ENCODE measurements at regions not wholly inside any gene's neighbourhood (a gene's known extent, or its start where the extent isn't known, plus 50 kb on each side); places are given as distances from the start of the nearest gene placed in this dataset.

- Histone ChIP-seq H3K36me3 (replicated peaks; ENCODE audit: insufficient read depth, low read length) (no peaks in the 10 kb centered on the region), H3K27ac (ENCODE audit: low read length) (no peak overlapping the region), H3F3A (ENCODE audit: insufficient read depth, low read length) (no peaks in the 10 kb centered on the region), H4K20me1 (ENCODE audit: insufficient read depth, low read length) (no peaks in the 10 kb centered on the region), H3K9me3 (replicated peaks; ENCODE audit: insufficient read depth, low read length) (no peaks in the 10 kb centered on the region), H3K27me3 (replicated peaks; ENCODE audit: insufficient read depth, low read length) (no peaks in the 10 kb centered on the region), H3K4me3 (ENCODE audit: low read length) (no peak overlapping the region), H3K79me2 (ENCODE audit: low read length) (no peaks in the 10 kb centered on the region), H2AFZ (ENCODE audit: low read length) (no peak overlapping the region), H3K4me1 (ENCODE audit: low read length) (no peaks in the 10 kb centered on the region), H3K9ac (ENCODE audit: low read length) (no peak overlapping the region), H3K9me2 (replicated peaks; ENCODE audit: insufficient read depth, low read length) (no peaks in the 10 kb centered on the region), H3K4me2 (ENCODE audit: low read depth, low read length) (no peak overlapping the region)
- no peak for TF ChIP-seq EZH2 (optimal IDR thresholded peaks at IDR 0.05; ENCODE audit: low read depth, low read length)
- TF ChIP-seq EZH2phosphoT487 (IDR thresholded peaks at IDR 0.05; ENCODE audit: low read length) = no peak
- TF ChIP-seq CTCF (IDR thresholded peaks at IDR 0.05; ENCODE audit: low read length) = no peak
- DNase-seq = no peak
Observed at GRCh38 chr6:51494342-51494741, 593.1 kb downstream of the PKHD1 start.

- no peaks in the 10 kb centered on the region for H3K36me3 ChIP-seq (replicated peaks; ENCODE audit: insufficient read depth, low read length)
- H2AFZ ChIP-seq (ENCODE audit: low read length) = no peak overlapping the region
- TF ChIP-seq EZH2phosphoT487 (IDR thresholded peaks at IDR 0.05; ENCODE audit: low read length) = no peak
- H4K20me1 ChIP-seq (ENCODE audit: insufficient read depth, low read length) = no peaks in the 10 kb centered on the region
- H3K9ac ChIP-seq (ENCODE audit: low read length) = no peak overlapping the region
- no peaks in the 10 kb centered on the region for H3K27me3 ChIP-seq (replicated peaks; ENCODE audit: insufficient read depth, low read length)
- no peak overlapping the region for H3K4me2 ChIP-seq (ENCODE audit: low read depth, low read length)
- H3K4me1 ChIP-seq (ENCODE audit: low read length) = no peaks in the 10 kb centered on the region
- H3K9me3 ChIP-seq (replicated peaks; ENCODE audit: insufficient read depth, low read length) = no peaks in the 10 kb centered on the region
- no peak overlapping the region for H3K4me3 ChIP-seq (ENCODE audit: low read length)
- no peaks in the 10 kb centered on the region for H3F3A ChIP-seq (ENCODE audit: insufficient read depth, low read length)
- no peak for DNase-seq
- H3K79me2 ChIP-seq (ENCODE audit: low read length) = no peaks in the 10 kb centered on the region
- H3K9me2 ChIP-seq (replicated peaks; ENCODE audit: insufficient read depth, low read length) = no peaks in the 10 kb centered on the region
- H3K27ac ChIP-seq (ENCODE audit: low read length) = no peak overlapping the region
Observed at GRCh38 chr6:51495096-51495495, 592.3 kb downstream of the PKHD1 start.

- Histone ChIP-seq H3K9me3 (replicated peaks; ENCODE audit: insufficient read depth, low read length) (no peaks in the 10 kb centered on the region), H4K20me1 (ENCODE audit: insufficient read depth, low read length) (no peaks in the 10 kb centered on the region), H3K4me3 (ENCODE audit: low read length) (no peak overlapping the region), H3K36me3 (replicated peaks; ENCODE audit: insufficient read depth, low read length) (no peaks in the 10 kb centered on the region), H3K4me2 (ENCODE audit: low read depth, low read length) (no peak overlapping the region), H3K27ac (ENCODE audit: low read length) (no peak overlapping the region), H2AFZ (ENCODE audit: low read length) (no peak overlapping the region), H3K9me2 (replicated peaks; ENCODE audit: insufficient read depth, low read length) (no peaks in the 10 kb centered on the region), H3K27me3 (replicated peaks; ENCODE audit: insufficient read depth, low read length) (no peaks in the 10 kb centered on the region), H3K4me1 (ENCODE audit: low read length) (no peaks in the 10 kb centered on the region), H3K9ac (ENCODE audit: low read length) (no peak overlapping the region), H3F3A (ENCODE audit: insufficient read depth, low read length) (no peaks in the 10 kb centered on the region), H3K79me2 (ENCODE audit: low read length) (no peaks in the 10 kb centered on the region)
- DNase-seq = no peak
- no peak for TF ChIP-seq EZH2phosphoT487 (IDR thresholded peaks at IDR 0.05; ENCODE audit: low read length)
- TF ChIP-seq CTCF (IDR thresholded peaks at IDR 0.05; ENCODE audit: low read length) = no peak
- TF ChIP-seq EZH2 (optimal IDR thresholded peaks at IDR 0.05; ENCODE audit: low read depth, low read length) = no peak
Observed at GRCh38 chr6:51495610-51496396, 591.6 kb downstream of the PKHD1 start.

- H4K20me1 ChIP-seq (ENCODE audit: insufficient read depth, low read length) = no peaks in the 10 kb centered on the region
- H3K4me1 ChIP-seq (ENCODE audit: low read length) = no peaks in the 10 kb centered on the region
- H2AFZ ChIP-seq (ENCODE audit: low read length) = no peak overlapping the region
- no peaks in the 10 kb centered on the region for H3K27me3 ChIP-seq (replicated peaks; ENCODE audit: insufficient read depth, low read length)
- TF ChIP-seq EZH2 (optimal IDR thresholded peaks at IDR 0.05; ENCODE audit: low read depth, low read length) (no peak), CTCF (IDR thresholded peaks at IDR 0.05; ENCODE audit: low read length) (no peak), EZH2phosphoT487 (IDR thresholded peaks at IDR 0.05; ENCODE audit: low read length) (no peak)
- no peaks in the 10 kb centered on the region for H3F3A ChIP-seq (ENCODE audit: insufficient read depth, low read length)
- H3K79me2 ChIP-seq (ENCODE audit: low read length) = no peaks in the 10 kb centered on the region
- no peak overlapping the region for H3K27ac ChIP-seq (ENCODE audit: low read length)
- no peaks in the 10 kb centered on the region for H3K9me3 ChIP-seq (replicated peaks; ENCODE audit: insufficient read depth, low read length)
- H3K9me2 ChIP-seq (replicated peaks; ENCODE audit: insufficient read depth, low read length) = no peaks in the 10 kb centered on the region
- H3K4me3 ChIP-seq (ENCODE audit: low read length) = no peak overlapping the region
- no peak for DNase-seq
- no peak overlapping the region for H3K4me2 ChIP-seq (ENCODE audit: low read depth, low read length)
- H3K36me3 ChIP-seq (replicated peaks; ENCODE audit: insufficient read depth, low read length) = no peaks in the 10 kb centered on the region
- H3K9ac ChIP-seq (ENCODE audit: low read length) = no peak overlapping the region
Observed at GRCh38 chr6:51502996-51503395, 584.4 kb downstream of the PKHD1 start.
